Endodermal cell (in vitro differentiated cells): ENCODE measurements at regions not wholly inside any gene's neighbourhood (a gene's known extent, or its start where the extent isn't known, plus 50 kb on each side); places are given as distances from the start of the nearest gene placed in this dataset.

ENCODE experiments used
- DNase-seq: peaks from one replicate; pipeline ENCODE4 v3.0.0-alpha.2; 2017
- H3K27ac ChIP-seq: 2 replicates; pipeline ENCODE4 v1.5.1; 2013; ENCODE audit warnings: mild to moderate bottlenecking, low read depth, low read length, moderate library complexity
- H3K27me3 ChIP-seq: 2 replicates; pipeline ENCODE4 v1.6.1; 2013; ENCODE audit warnings: mild to moderate bottlenecking, low read length, moderate library complexity; ENCODE audit not compliant: insufficient read depth, control insufficient read depth, poor library complexity, severe bottlenecking
- H3K36me3 ChIP-seq: 2 replicates; pipeline ENCODE4 v1.7.0; 2013; ENCODE audit warnings: mild to moderate bottlenecking, low read length, moderate library complexity; ENCODE audit not compliant: control insufficient read depth, insufficient read depth
- H3K4me1 ChIP-seq: one replicate; pipeline ENCODE4 v1.7.0; 2013; ENCODE audit warnings: low read length; ENCODE audit not compliant: control insufficient read depth, insufficient read depth
- H3K4me3 ChIP-seq: 2 replicates; pipeline ENCODE4 v1.5.1; 2013; ENCODE audit warnings: mild to moderate bottlenecking, low read length, moderate library complexity
- H3K9ac ChIP-seq: 2 replicates; pipeline ENCODE4 v1.6.1; 2013; ENCODE audit warnings: mild to moderate bottlenecking, low read length, moderate library complexity; ENCODE audit not compliant: poor library complexity, severe bottlenecking; ENCODE audit errors: extremely low read depth
- H3K9me3 ChIP-seq: 2 replicates; pipeline ENCODE4 v1.6.1; 2013; ENCODE audit warnings: mild to moderate bottlenecking, low read length, moderate library complexity; ENCODE audit not compliant: control insufficient read depth
- H3K27ac Mint-ChIP-seq: 2 replicates; pipeline ENCODE4 v1.8.0; 2020; ENCODE audit warnings: mixed read lengths
- H3K27me3 Mint-ChIP-seq: 2 replicates; pipeline ENCODE4 v1.8.0; 2021; ENCODE audit warnings: mild to moderate bottlenecking, mixed read lengths; ENCODE audit not compliant: insufficient read depth
- H3K36me3 Mint-ChIP-seq: 2 replicates; pipeline ENCODE4 v1.8.0; 2020; ENCODE audit warnings: low read depth, mixed read lengths
- H3K4me1 Mint-ChIP-seq: 2 replicates; pipeline ENCODE4 v1.8.0; 2020; ENCODE audit warnings: mixed read lengths
- H3K4me3 Mint-ChIP-seq: 2 replicates; pipeline ENCODE4 v1.8.0; 2020; ENCODE audit warnings: mild to moderate bottlenecking, moderate library complexity, mixed read lengths
- H3K9me3 Mint-ChIP-seq: 2 replicates; pipeline ENCODE4 v1.8.0; 2020; ENCODE audit warnings: mild to moderate bottlenecking, mixed read lengths
- CTCF ChIP-seq: fragments of 200-600 bp; sonication (generic); conservative IDR thresholded peaks from 2 replicates; pipeline ENCODE4 v1.5.0; 2021; ENCODE audit warnings: antibody characterized with exemption, mild to moderate bottlenecking
- WGBS, 2 experiments: methylation state at CpG; one replicate each; pipeline versions ENCODE4 v1.1.5 to v1.1.7; 2013; ENCODE audit warnings: missing lambda C conversion rate in 2 of 2, mixed read lengths in 1 of 2; ENCODE audit not compliant: insufficient coverage in 1 of 2, insufficient read length in 1 of 2; 5-methylcytosine and 5-hydroxymethylcytosine counted together

- TF ChIP-seq CTCF, result no peak
Observed at GRCh38 chr4:40684404-40684803, 54.7 kb upstream of the RBM47 start.

GRCh38 chr4:40685300-40685699 lies 55.6 kb upstream of the RBM47 start:
- Mint-ChIP-seq H3K4me3 (no peak overlapping the region), H3K27ac (no peak overlapping the region), H3K36me3 (no peaks in the 10 kb centered on the region), H3K27me3 (no peaks in the 10 kb centered on the region), H3K4me1 (peaks cover 25% of the 10 kb centered on the region), H3K9me3 (no peaks in the 10 kb centered on the region)
- H3K9me3 ChIP-seq, result no peaks in the 10 kb centered on the region
- no peak overlapping the region for H3K4me3 ChIP-seq
- peaks cover 9% of the 10 kb centered on the region for H3K4me1 ChIP-seq
- 97 to 100% methylated on average over 1 to 2 of the region's 3 CpGs for WGBS, 2 experiments
- no peak for DNase-seq
- H3K27me3 ChIP-seq, result no peaks in the 10 kb centered on the region
- H3K9ac ChIP-seq, result no peak overlapping the region
- TF ChIP-seq CTCF, result no peak
- no peak overlapping the region for H3K27ac ChIP-seq
- no peaks in the 10 kb centered on the region for H3K36me3 ChIP-seq

More at GRCh38 chr4:40684404-40684803, 54.7 kb upstream of the RBM47 start:
- H3K9me3 Mint-ChIP-seq, result no peaks in the 10 kb centered on the region
- H3K36me3 Mint-ChIP-seq, result no peaks in the 10 kb centered on the region
- no peaks in the 10 kb centered on the region for H3K27me3 ChIP-seq
- H3K4me3 Mint-ChIP-seq, result no peak overlapping the region
- H3K4me1 Mint-ChIP-seq, result peaks cover 27% of the 10 kb centered on the region
- 91 to 93% methylated on average over 3 of the region's 3 CpGs for WGBS, 2 experiments
- no peak overlapping the region for H3K27ac Mint-ChIP-seq
- peaks cover 9% of the 10 kb centered on the region for H3K4me1 ChIP-seq
- no peak overlapping the region for H3K9ac ChIP-seq
- H3K27me3 Mint-ChIP-seq, result no peaks in the 10 kb centered on the region
- no peak for DNase-seq
- H3K27ac ChIP-seq, result no peak overlapping the region
- H3K4me3 ChIP-seq, result no peak overlapping the region
- no peaks in the 10 kb centered on the region for H3K9me3 ChIP-seq
- no peaks in the 10 kb centered on the region for H3K36me3 ChIP-seq

GRCh38 chr4:40686081-40686913 lies 56.6 kb upstream of the RBM47 start:
- Mint-ChIP-seq H3K27ac (no peak overlapping the region), H3K9me3 (no peaks in the 10 kb centered on the region), H3K27me3 (peaks cover 1% of the 10 kb centered on the region), H3K36me3 (no peaks in the 10 kb centered on the region), H3K4me3 (no peak overlapping the region), H3K4me1 (peaks cover 17% of the 10 kb centered on the region)
- Histone ChIP-seq H3K27ac (no peak overlapping the region), H3K4me1 (peaks cover 9% of the 10 kb centered on the region), H3K36me3 (no peaks in the 10 kb centered on the region), H3K4me3 (no peak overlapping the region), H3K27me3 (no peaks in the 10 kb centered on the region), H3K9me3 (no peaks in the 10 kb centered on the region), H3K9ac (no peak overlapping the region)
- TF ChIP-seq CTCF, result no peak
- DNase-seq, result no peak
- WGBS, 2 experiments, result 90 to 94% methylated on average over 4 to 8 of the region's 8 CpGs
